ENCODE measurements at regions not wholly inside any gene's neighbourhood (a gene's known extent, or its start where the extent isn't known, plus 50 kb on each side); places are given as distances from the start of the nearest gene placed in this dataset.

DNA sequence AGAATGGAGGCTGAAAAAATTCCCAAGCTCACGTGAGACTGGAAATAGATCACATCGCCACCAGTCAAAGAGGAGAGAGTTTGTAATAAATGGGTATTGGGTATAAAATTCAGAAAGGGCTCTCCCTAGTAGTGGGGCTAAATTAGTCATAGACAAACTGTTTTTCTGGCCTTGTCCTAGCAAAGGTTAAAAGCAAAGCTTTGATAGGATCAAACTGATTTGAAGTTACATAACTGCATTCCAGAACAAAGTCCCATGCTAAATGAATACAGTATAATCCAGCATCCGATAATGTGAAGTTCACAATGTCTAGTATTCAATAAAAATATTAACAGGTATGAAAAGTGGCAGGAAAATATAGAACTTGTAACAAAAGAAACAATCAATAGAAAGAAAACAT lies 149.8 kb upstream of the ATXN1 start:
- Histone ChIP-seq H3K27ac (no peak overlapping the region), H3K9me3 (ENCODE audit: severe bottlenecking) (peaks cover 7% of the 10 kb centered on the region), H3K36me3 (no peaks in the 10 kb centered on the region), H3K27me3 (ENCODE audit: insufficient read depth, low read depth, severe bottlenecking) (no peaks in the 10 kb centered on the region), H3K4me3 (ENCODE audit: low read depth, low read length) (no peak overlapping the region)
- DNase-seq, result no peak
- TF ChIP-seq, protein P1, sequence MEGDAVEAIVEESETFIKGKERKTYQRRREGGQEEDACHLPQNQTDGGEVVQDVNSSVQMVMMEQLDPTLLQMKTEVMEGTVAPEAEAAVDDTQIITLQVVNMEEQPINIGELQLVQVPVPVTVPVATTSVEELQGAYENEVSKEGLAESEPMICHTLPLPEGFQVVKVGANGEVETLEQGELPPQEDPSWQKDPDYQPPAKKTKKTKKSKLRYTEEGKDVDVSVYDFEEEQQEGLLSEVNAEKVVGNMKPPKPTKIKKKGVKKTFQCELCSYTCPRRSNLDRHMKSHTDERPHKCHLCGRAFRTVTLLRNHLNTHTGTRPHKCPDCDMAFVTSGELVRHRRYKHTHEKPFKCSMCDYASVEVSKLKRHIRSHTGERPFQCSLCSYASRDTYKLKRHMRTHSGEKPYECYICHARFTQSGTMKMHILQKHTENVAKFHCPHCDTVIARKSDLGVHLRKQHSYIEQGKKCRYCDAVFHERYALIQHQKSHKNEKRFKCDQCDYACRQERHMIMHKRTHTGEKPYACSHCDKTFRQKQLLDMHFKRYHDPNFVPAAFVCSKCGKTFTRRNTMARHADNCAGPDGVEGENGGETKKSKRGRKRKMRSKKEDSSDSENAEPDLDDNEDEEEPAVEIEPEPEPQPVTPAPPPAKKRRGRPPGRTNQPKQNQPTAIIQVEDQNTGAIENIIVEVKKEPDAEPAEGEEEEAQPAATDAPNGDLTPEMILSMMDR (IDR thresholded peaks at IDR 0.05; ENCODE audit: low read depth, low read length), result no peak

DNA sequence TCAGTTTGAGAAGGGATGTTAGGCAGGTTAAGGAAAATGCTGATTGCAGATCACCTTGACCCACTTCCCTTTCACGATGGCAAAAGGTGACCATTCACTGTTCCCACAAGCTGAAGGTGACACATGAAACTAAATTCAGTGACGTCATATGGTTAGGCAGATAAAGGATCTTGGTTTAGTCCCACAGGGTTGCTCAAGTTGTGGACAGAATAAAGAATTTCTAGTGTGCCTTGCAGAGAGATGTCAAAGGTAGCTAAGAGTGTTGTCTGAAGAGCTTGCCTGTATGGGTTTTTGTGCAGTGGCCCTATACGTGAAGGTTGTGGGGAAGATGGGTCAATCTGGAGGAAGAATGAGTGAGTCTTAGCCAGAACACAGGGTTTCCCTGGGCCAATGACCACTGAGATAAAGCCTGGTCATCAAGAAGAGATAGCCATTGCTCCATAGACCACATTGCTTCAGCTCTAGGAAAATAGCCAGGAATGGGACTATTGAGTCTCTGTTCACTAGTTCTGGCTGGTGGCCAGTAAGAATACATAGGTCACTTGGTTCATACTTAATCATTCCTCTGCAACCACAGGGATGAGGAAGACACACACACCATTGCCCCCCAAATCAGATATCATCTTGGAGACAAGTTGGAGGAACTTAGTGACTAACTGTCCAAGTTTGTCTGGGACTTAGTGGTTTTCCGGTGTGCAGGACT lies 148.5 kb upstream of the ATXN1 start:
- H3K36me3 ChIP-seq, result no peaks in the 10 kb centered on the region
- peaks cover 7% of the 10 kb centered on the region for H3K9me3 ChIP-seq (ENCODE audit: severe bottlenecking)
- DNase-seq, result no peak
- TF ChIP-seq, protein P1 (IDR thresholded peaks at IDR 0.05; ENCODE audit: low read depth, low read length), result no peak
- no peak overlapping the region for H3K4me3 ChIP-seq (ENCODE audit: low read depth, low read length)
- no peak overlapping the region for H3K27ac ChIP-seq
- H3K27me3 ChIP-seq (ENCODE audit: insufficient read depth, low read depth, severe bottlenecking), result no peaks in the 10 kb centered on the region

DNA sequence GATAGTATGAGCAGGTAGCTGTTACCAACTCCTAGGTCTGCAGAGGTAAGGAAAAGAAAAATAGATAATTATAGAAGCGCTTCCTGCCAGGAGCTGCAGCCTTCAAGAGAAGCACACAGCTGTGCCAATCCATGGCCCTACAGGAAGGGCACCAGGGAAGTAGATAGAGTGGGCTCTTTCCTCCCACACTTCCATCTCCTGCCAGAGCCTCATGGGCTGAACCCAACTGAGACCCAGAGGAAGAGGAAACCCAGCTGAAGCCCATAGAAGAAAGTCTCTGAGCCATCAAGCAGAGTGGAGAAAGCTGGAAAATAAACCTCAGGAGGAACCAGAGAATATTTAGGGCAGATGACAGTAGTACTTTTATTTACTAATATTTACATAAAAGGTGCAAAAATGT lies 146.7 kb upstream of the ATXN1 start:
- no peak overlapping the region for H3K27ac ChIP-seq
- H3K4me3 ChIP-seq (ENCODE audit: low read depth, low read length), result no peak overlapping the region
- peaks cover 2% of the 10 kb centered on the region for H3K9me3 ChIP-seq (ENCODE audit: severe bottlenecking)
- H3K27me3 ChIP-seq (ENCODE audit: insufficient read depth, low read depth, severe bottlenecking), result no peaks in the 10 kb centered on the region
- H3K36me3 ChIP-seq, result no peaks in the 10 kb centered on the region
- TF ChIP-seq, protein P1 (IDR thresholded peaks at IDR 0.05; ENCODE audit: low read depth, low read length), result no peak
- no peak for DNase-seq

DNA sequence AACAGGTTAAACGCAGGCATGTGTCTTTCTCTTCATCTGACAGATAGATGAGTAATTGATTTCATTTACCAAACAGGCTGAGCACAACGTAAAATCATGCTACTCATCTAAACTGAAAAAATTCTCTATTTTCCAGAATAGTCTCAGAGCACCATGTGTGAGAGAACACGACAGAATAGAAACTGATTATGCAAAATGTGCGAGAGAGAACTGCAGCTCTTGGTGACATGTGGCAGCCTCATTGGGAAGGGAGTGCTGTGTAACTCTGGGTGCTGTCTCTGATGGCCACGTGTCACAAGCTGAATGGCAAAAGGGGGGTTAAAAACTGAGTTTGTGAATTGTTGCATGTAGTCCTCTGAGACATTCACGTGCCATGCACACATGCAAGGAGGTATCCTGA lies 143.7 kb upstream of the ATXN1 start:
- TF ChIP-seq, protein P1 (IDR thresholded peaks at IDR 0.05; ENCODE audit: low read depth, low read length), result no peak
- H3K9me3 ChIP-seq (ENCODE audit: severe bottlenecking), result no peaks in the 10 kb centered on the region
- DNase-seq, result no peak
- no peaks in the 10 kb centered on the region for H3K36me3 ChIP-seq
- no peak overlapping the region for H3K27ac ChIP-seq
- no peak overlapping the region for H3K4me3 ChIP-seq (ENCODE audit: low read depth, low read length)
- no peaks in the 10 kb centered on the region for H3K27me3 ChIP-seq (ENCODE audit: insufficient read depth, low read depth, severe bottlenecking)

DNA sequence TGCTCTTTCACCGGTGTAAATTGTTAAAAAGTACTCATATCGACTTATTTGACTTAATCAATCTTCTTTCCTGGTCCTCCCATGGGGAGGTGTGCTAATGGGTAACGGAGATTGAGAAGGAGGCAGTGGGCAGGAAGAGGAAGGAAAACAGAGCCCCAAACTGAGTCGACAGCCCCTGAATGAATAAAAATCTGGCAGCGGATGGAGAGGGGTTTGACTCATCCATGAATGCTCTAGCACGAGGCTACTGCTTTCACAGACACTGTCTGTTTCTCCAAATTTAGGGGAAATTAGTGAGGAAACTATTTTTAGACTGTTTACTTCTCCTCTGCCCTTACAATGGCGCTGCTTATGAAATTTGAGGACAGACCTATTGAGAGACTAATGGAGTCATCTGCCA lies 142.2 kb upstream of the ATXN1 start:
- no peak overlapping the region for H3K4me3 ChIP-seq (ENCODE audit: low read depth, low read length)
- no peaks in the 10 kb centered on the region for H3K36me3 ChIP-seq
- no peaks in the 10 kb centered on the region for H3K9me3 ChIP-seq (ENCODE audit: severe bottlenecking)
- DNase-seq, result no peak
- no peaks in the 10 kb centered on the region for H3K27me3 ChIP-seq (ENCODE audit: insufficient read depth, low read depth, severe bottlenecking)
- H3K27ac ChIP-seq, result no peak overlapping the region
- TF ChIP-seq, protein P1 (IDR thresholded peaks at IDR 0.05; ENCODE audit: low read depth, low read length), result no peak

DNA sequence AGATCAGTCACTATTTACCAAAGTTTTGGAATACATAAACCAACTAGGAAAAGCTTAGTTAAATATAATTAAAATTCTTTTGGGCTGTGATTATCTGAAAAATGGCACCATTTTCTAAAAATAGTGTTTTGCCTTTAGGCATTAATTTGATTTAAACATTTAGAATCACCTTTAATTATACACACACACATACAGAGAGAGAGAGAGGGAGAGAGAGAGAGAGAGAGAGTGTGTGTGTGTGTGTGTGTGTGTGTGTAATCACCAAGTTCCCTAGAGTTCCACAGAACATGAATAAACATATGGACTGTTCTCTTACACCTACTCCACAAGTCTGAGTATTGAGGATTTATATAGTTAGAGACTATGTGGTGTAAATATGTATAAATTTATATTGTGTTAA lies 141.2 kb upstream of the ATXN1 start:
- Histone ChIP-seq H3K27ac (no peak overlapping the region), H3K36me3 (no peaks in the 10 kb centered on the region), H3K27me3 (ENCODE audit: insufficient read depth, low read depth, severe bottlenecking) (no peaks in the 10 kb centered on the region), H3K4me3 (ENCODE audit: low read depth, low read length) (no peak overlapping the region), H3K9me3 (ENCODE audit: severe bottlenecking) (no peaks in the 10 kb centered on the region)
- DNase-seq, result no peak
- TF ChIP-seq, protein P1 (IDR thresholded peaks at IDR 0.05; ENCODE audit: low read depth, low read length), result no peak

Data from WERI-Rb-1 (cell line).